Calu3 (cell line): ENCODE measurements at regions not wholly inside any gene's neighbourhood (a gene's known extent, or its start where the extent isn't known, plus 50 kb on each side); places are given as distances from the start of the nearest gene placed in this dataset.

Source experiments
- BruUV-seq: library from RNA; stranded (reverse); fragments of 400-500 nt; replicated peaks from 2 replicates; lab custom pipeline; 2021; lab: Mats Ljungman, UMichigan
- CTCF ChIA-PET: fragments of 300-600 bp; sonication (Branson Sonifier 250); formaldehyde crosslinking; loops from one replicate; lab custom pipeline; 2022; ENCODE audit warnings: antibody characterized with exemption; lab: Charles Lee
- DNase-seq: peaks from one replicate; pipeline ENCODE4 v3.0.0; 2022
- H3K27ac Mint-ChIP-seq: one replicate; pipeline ENCODE4 v1.8.0; 2022; ENCODE audit warnings: mixed read lengths; ENCODE audit not compliant: unreplicated experiment
- H3K27me3 Mint-ChIP-seq: one replicate; pipeline ENCODE4 v1.8.0; 2022; ENCODE audit warnings: mixed read lengths; ENCODE audit not compliant: unreplicated experiment
- H3K36me3 Mint-ChIP-seq: one replicate; pipeline ENCODE4 v1.8.0; 2022; ENCODE audit warnings: mild to moderate bottlenecking, moderate library complexity, mixed read lengths; ENCODE audit not compliant: insufficient read depth, unreplicated experiment
- H3K4me1 Mint-ChIP-seq: one replicate; pipeline ENCODE4 v1.8.0; 2022; ENCODE audit warnings: mild to moderate bottlenecking, low read depth, mixed read lengths; ENCODE audit not compliant: unreplicated experiment
- H3K4me3 Mint-ChIP-seq: one replicate; pipeline ENCODE4 v1.8.0; 2022; ENCODE audit warnings: mild to moderate bottlenecking, low read depth, moderate library complexity, mixed read lengths; ENCODE audit not compliant: unreplicated experiment
- H3K9me3 Mint-ChIP-seq: one replicate; pipeline ENCODE4 v1.8.0; 2022; ENCODE audit warnings: low read depth, mixed read lengths; ENCODE audit not compliant: unreplicated experiment
- intact Hi-C: fragments of 100-400 bp; cut with micrococcal nuclease; formaldehyde crosslinking; loops from one replicate; pipeline ENCODE4 v1.10.0; 2022; ENCODE audit not compliant: unreplicated experiment
- TF ChIP-seq, protein P1 (sequence below): fragments of 200-600 bp; IDR thresholded peaks from one replicate; pipeline ENCODE4 v1.8.0; 2022; ENCODE audit warnings: antibody characterized with exemption; ENCODE audit not compliant: unreplicated experiment

- H3K27ac Mint-ChIP-seq, result no peak overlapping the region
- H3K27me3 Mint-ChIP-seq, result no peaks in the 10 kb centered on the region
- H3K4me3 Mint-ChIP-seq, result no peak overlapping the region
- BruUV-seq, result no TSS peak
- H3K4me1 Mint-ChIP-seq, result no peaks in the 10 kb centered on the region
- intact Hi-C loops, result no loop called here
- CTCF ChIA-PET, result no interaction called here
- no peaks in the 10 kb centered on the region for H3K9me3 Mint-ChIP-seq
- TF ChIP-seq, protein P1, sequence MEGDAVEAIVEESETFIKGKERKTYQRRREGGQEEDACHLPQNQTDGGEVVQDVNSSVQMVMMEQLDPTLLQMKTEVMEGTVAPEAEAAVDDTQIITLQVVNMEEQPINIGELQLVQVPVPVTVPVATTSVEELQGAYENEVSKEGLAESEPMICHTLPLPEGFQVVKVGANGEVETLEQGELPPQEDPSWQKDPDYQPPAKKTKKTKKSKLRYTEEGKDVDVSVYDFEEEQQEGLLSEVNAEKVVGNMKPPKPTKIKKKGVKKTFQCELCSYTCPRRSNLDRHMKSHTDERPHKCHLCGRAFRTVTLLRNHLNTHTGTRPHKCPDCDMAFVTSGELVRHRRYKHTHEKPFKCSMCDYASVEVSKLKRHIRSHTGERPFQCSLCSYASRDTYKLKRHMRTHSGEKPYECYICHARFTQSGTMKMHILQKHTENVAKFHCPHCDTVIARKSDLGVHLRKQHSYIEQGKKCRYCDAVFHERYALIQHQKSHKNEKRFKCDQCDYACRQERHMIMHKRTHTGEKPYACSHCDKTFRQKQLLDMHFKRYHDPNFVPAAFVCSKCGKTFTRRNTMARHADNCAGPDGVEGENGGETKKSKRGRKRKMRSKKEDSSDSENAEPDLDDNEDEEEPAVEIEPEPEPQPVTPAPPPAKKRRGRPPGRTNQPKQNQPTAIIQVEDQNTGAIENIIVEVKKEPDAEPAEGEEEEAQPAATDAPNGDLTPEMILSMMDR, result no peak
- DNase-seq, result no peak
- H3K36me3 Mint-ChIP-seq, result no peaks in the 10 kb centered on the region
These were observed 365.8 kb downstream of the SAMD5 start for GRCh38 chr6:147874322-147874721.

GRCh38 chr6:147879031-147879580, 370.6 kb downstream of the SAMD5 start:
- no TSS peak for BruUV-seq
- Mint-ChIP-seq H3K27ac (no peak overlapping the region), H3K4me1 (no peaks in the 10 kb centered on the region), H3K36me3 (no peaks in the 10 kb centered on the region), H3K9me3 (peaks cover 3% of the 10 kb centered on the region), H3K27me3 (no peaks in the 10 kb centered on the region), H3K4me3 (no peak overlapping the region)
- TF ChIP-seq, protein P1, result no peak
- DNase-seq, result no peak
- intact Hi-C loops, result no loop called here
- CTCF ChIA-PET, result no interaction called here

DNA sequence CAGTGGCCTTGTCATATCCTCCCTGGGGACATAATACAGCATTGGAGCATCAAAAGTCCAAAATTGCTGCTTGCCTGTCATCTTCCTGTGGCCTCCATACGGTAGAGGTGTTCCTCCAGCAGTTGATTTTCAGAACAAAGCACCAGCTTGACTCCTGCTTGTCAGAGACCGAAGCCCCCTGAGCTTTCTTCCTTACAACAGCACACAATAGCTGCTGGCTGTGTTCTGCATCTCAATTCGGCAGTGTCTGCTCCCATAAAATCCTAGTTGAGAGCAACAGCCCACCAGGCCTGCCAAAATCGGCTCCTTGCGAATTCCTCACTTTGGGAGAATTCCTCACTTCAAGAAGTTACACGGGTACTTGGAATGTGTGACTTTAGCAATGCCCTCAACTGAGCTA, 372.9 kb downstream of the SAMD5 start:
- Mint-ChIP-seq H3K4me1 (no peaks in the 10 kb centered on the region), H3K27me3 (no peaks in the 10 kb centered on the region), H3K27ac (no peak overlapping the region), H3K36me3 (no peaks in the 10 kb centered on the region), H3K9me3 (peaks cover 3% of the 10 kb centered on the region), H3K4me3 (no peak overlapping the region)
- no peak for DNase-seq
- TF ChIP-seq, protein P1, result no peak
- intact Hi-C loops, result no loop called here
- CTCF ChIA-PET, result no interaction called here
- no TSS peak for BruUV-seq

- CTCF ChIA-PET, result no interaction called here
- DNase-seq, result no peak
- Mint-ChIP-seq H3K36me3 (no peaks in the 10 kb centered on the region), H3K4me1 (no peaks in the 10 kb centered on the region), H3K27ac (no peak overlapping the region), H3K27me3 (no peaks in the 10 kb centered on the region), H3K9me3 (peaks cover 3% of the 10 kb centered on the region), H3K4me3 (no peak overlapping the region)
- TF ChIP-seq, protein P1, result no peak
- intact Hi-C loops, result no loop called here
- BruUV-seq, result no TSS peak
These were observed 379.9 kb downstream of the SAMD5 start for GRCh38 chr6:147888374-147888773.
